Keratinocyte (primary cell): ENCODE measurements at regions not wholly inside any gene's neighbourhood (a gene's known extent, or its start where the extent isn't known, plus 50 kb on each side); places are given as distances from the start of the nearest gene placed in this dataset.

ENCODE experiments used
- CTCF ChIP-seq, 3 experiments: IDR thresholded peaks in 1 of 3; conservative IDR thresholded peaks in 1 of 3; optimal IDR thresholded peaks in 1 of 3; 2 replicates in 2 of 3; 3 replicates in 1 of 3; pipeline versions ENCODE3 to v1.5.1; 2011; ENCODE audit warnings: low read length in 3 of 3, mild to moderate bottlenecking in 3 of 3, moderate library complexity in 2 of 3, control low read depth in 1 of 3, inconsistent platforms in 1 of 3; ENCODE audit not compliant: insufficient read depth in 2 of 3; ENCODE audit errors: extremely low read depth in 1 of 3
- EZH2 ChIP-seq: IDR thresholded peaks from one replicate; pipeline ENCODE4 v1.6.1; 2012; ENCODE audit warnings: inconsistent platforms, mild to moderate bottlenecking, low read length, moderate library complexity

GRCh38 chr18:34600158-34600557 lies 109.9 kb upstream of the DTNA start:
- TF ChIP-seq CTCF (optimal IDR thresholded peaks at IDR 0.05 in 1 of 3, IDR thresholded peaks at IDR 0.05 in 1 of 3, conservative IDR thresholded peaks at IDR 0.05 in 1 of 3; ENCODE audit: extremely low read depth in 1 of 3, insufficient read depth in 2 of 3, low read length in 3 of 3) (no peak), EZH2 (no peak)
